PC-3 (cell line): ENCODE measurements at regions not wholly inside any gene's neighbourhood (a gene's known extent, or its start where the extent isn't known, plus 50 kb on each side); places are given as distances from the start of the nearest gene placed in this dataset.

Experiments
- ATAC-seq: fragments of 200-7000 bp; cut with Tn5 transposase; 2 replicates; pipeline ENCODE4 v1.9.1; 2020; ENCODE audit warnings: mild to moderate bottlenecking, moderate library complexity
- BruUV-seq: library from RNA; stranded (reverse); fragments of 400-500 nt; replicated peaks from 2 replicates; lab custom pipeline; 2021; lab: Mats Ljungman, UMichigan
- CTCF ChIA-PET: fragments of 300-600 bp; sonication (Branson Sonifier 250); formaldehyde crosslinking; loops from one replicate; lab custom pipeline; 2022; ENCODE audit warnings: antibody characterized with exemption; lab: Charles Lee
- POLR2A ChIA-PET: fragments of 300-600 bp; sonication (Branson Sonifier 250); formaldehyde crosslinking; loops from one replicate; lab custom pipeline; 2022; ENCODE audit warnings: antibody characterized with exemption; ENCODE audit not compliant: unreplicated experiment; lab: Charles Lee
- DNase-seq: peaks from one replicate; pipeline ENCODE4 v3.0.0-alpha.2; 2015
- H2AFZ ChIP-seq: fragments of 300-600 bp; sonication (generic); 2 replicates; pipeline ENCODE4 v1.6.0; 2016; ENCODE audit warnings: antibody characterized with exemption, low read length
- H3F3A ChIP-seq: fragments of 300-600 bp; sonication (generic); one replicate; pipeline ENCODE4 v1.6.0; 2017; ENCODE audit warnings: antibody characterized with exemption, low read length, control low read depth, mild to moderate bottlenecking; ENCODE audit not compliant: unreplicated experiment
- H3K27ac ChIP-seq: fragments of 300-600 bp; sonication (generic); 2 replicates; pipeline ENCODE4 v1.5.1; 2016; ENCODE audit warnings: mild to moderate bottlenecking, low read length
- H3K27me3 ChIP-seq: fragments of 300-600 bp; sonication (generic); 2 replicates; pipeline ENCODE4 v1.6.1; 2016; ENCODE audit warnings: low read length, mixed read lengths
- H3K36me3 ChIP-seq: fragments of 300-600 bp; sonication (generic); 2 replicates; pipeline ENCODE4 v1.6.1; 2016; ENCODE audit warnings: low read depth, mixed run types, low read length, mixed read lengths
- H3K4me1 ChIP-seq: fragments of 300-600 bp; sonication (generic); 2 replicates; pipeline ENCODE4 v1.5.1; 2016; ENCODE audit warnings: low read length; ENCODE audit not compliant: insufficient read depth
- H3K4me2 ChIP-seq: fragments of 300-600 bp; sonication (generic); 2 replicates; pipeline ENCODE4 v1.6.0; 2016; ENCODE audit warnings: low read length
- H3K4me3 ChIP-seq: fragments of 300-600 bp; sonication (generic); 2 replicates; pipeline ENCODE4 v1.5.1; 2016; ENCODE audit warnings: mild to moderate bottlenecking, low read length, mixed read lengths
- H3K79me2 ChIP-seq: fragments of 300-600 bp; sonication (generic); 2 replicates; pipeline ENCODE4 v1.6.1; 2017; ENCODE audit warnings: low read length, mixed read lengths
- H3K9ac ChIP-seq: fragments of 300-600 bp; sonication (generic); 2 replicates; pipeline ENCODE4 v1.6.0; 2016; ENCODE audit warnings: mild to moderate bottlenecking, low read length
- H3K9me2 ChIP-seq: fragments of 300-600 bp; sonication (generic); replicated peaks from 2 replicates; pipeline ENCODE4 v1.6.1; 2016; ENCODE audit warnings: mixed run types, low read length, mixed read lengths
- H3K9me3 ChIP-seq: fragments of 300-600 bp; sonication (generic); 2 replicates; pipeline ENCODE4 v1.6.1; 2016; ENCODE audit warnings: low read length, mixed read lengths
- H4K20me1 ChIP-seq: fragments of 300-600 bp; sonication (generic); 2 replicates; pipeline ENCODE4 v1.6.1; 2016; ENCODE audit warnings: low read length, mixed read lengths
- EZH2 ChIP-seq: fragments of 300-600 bp; sonication (generic); IDR thresholded peaks from one replicate; pipeline ENCODE4 v1.6.1; 2017; ENCODE audit warnings: antibody characterized with exemption, mild to moderate bottlenecking, low read length; ENCODE audit not compliant: unreplicated experiment
- EZH2phosphoT487 ChIP-seq: fragments of 300-600 bp; sonication (generic); IDR thresholded peaks from 2 replicates; pipeline ENCODE4 v1.6.1; 2018; ENCODE audit warnings: mild to moderate bottlenecking, antibody characterized with exemption, low read length, borderline replicate concordance
- intact Hi-C: fragments of 100-400 bp; cut with micrococcal nuclease; formaldehyde crosslinking; loops from 2 replicates; pipeline ENCODE4 v1.9.0; 2023
- TF ChIP-seq, protein P1 (sequence below): fragments of 300-600 bp; sonication (generic); conservative IDR thresholded peaks from 2 replicates; pipeline ENCODE4 v1.5.1; 2017; ENCODE audit warnings: antibody characterized with exemption, low read depth, mild to moderate bottlenecking, low read length

GRCh38 chr12:111182382-111182781, 186.5 kb downstream of the PHETA1 start:
- ATAC-seq (no peak), DNase-seq (no peak)
- Histone ChIP-seq H3K9me2 (no peaks in the 10 kb centered on the region), H3K27ac (no peak overlapping the region), H2AFZ (no peak overlapping the region), H3K4me3 (no peak overlapping the region), H3K36me3 (no peaks in the 10 kb centered on the region), H3K79me2 (no peaks in the 10 kb centered on the region), H3K9ac (no peak overlapping the region), H3K9me3 (no peaks in the 10 kb centered on the region), H3K4me1 (no peaks in the 10 kb centered on the region), H3K4me2 (no peak overlapping the region), H3K27me3 (peaks cover 34% of the 10 kb centered on the region), H4K20me1 (no peaks in the 10 kb centered on the region), H3F3A (no peaks in the 10 kb centered on the region)
- ChIA-PET CTCF (no interaction called here), POLR2A (no interaction called here)
- intact Hi-C loops = no loop called here
- TF ChIP-seq EZH2 = no peak
- no peak for TF ChIP-seq EZH2phosphoT487
- no TSS peak for BruUV-seq

DNA sequence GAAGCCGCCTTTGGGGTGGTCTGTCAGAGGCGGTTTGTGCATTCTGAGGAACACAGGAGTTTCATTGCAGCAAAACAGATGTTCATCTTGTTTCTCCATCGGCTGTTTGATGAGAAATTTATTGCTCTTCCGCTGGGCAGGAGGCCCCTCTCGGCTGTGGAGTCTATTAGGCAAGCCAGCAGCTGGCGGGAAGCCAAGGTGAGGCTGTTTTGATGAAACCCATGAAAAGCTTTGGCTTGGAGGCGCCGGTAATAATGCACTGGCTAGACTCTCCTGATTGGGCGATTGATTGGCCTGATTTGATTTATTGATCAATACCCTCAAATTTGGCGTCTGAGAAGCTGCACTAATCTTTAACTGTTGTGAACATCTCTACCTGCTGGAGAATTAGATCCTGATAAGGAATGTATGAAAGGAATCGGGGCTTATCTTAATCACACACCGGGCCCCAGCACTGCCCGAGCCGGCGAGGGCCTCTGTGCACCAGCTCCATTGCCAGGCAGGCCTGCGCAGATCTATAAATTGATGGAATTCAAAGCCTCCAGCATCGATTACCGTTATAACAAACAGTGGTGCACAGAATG, 187.7 kb downstream of the PHETA1 start:
- Histone ChIP-seq H3K27me3 (peaks cover 34% of the 10 kb centered on the region), H4K20me1 (no peaks in the 10 kb centered on the region), H3K4me3 (no peak overlapping the region), H3K9me3 (no peaks in the 10 kb centered on the region), H3K9me2 (no peaks in the 10 kb centered on the region), H3F3A (no peaks in the 10 kb centered on the region), H3K4me1 (no peaks in the 10 kb centered on the region), H3K9ac (no peak overlapping the region), H2AFZ (no peak overlapping the region), H3K36me3 (no peaks in the 10 kb centered on the region), H3K4me2 (no peak overlapping the region), H3K79me2 (no peaks in the 10 kb centered on the region), H3K27ac (no peak overlapping the region)
- ATAC-seq = no peak
- DNase-seq = no peak
- TF ChIP-seq EZH2 (no peak), EZH2phosphoT487 (no peak)
- TF ChIP-seq, protein P1, sequence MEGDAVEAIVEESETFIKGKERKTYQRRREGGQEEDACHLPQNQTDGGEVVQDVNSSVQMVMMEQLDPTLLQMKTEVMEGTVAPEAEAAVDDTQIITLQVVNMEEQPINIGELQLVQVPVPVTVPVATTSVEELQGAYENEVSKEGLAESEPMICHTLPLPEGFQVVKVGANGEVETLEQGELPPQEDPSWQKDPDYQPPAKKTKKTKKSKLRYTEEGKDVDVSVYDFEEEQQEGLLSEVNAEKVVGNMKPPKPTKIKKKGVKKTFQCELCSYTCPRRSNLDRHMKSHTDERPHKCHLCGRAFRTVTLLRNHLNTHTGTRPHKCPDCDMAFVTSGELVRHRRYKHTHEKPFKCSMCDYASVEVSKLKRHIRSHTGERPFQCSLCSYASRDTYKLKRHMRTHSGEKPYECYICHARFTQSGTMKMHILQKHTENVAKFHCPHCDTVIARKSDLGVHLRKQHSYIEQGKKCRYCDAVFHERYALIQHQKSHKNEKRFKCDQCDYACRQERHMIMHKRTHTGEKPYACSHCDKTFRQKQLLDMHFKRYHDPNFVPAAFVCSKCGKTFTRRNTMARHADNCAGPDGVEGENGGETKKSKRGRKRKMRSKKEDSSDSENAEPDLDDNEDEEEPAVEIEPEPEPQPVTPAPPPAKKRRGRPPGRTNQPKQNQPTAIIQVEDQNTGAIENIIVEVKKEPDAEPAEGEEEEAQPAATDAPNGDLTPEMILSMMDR = no peak
- ChIA-PET CTCF (no interaction called here), POLR2A (no interaction called here)
- intact Hi-C loops = no loop called here
- no TSS peak for BruUV-seq

DNA sequence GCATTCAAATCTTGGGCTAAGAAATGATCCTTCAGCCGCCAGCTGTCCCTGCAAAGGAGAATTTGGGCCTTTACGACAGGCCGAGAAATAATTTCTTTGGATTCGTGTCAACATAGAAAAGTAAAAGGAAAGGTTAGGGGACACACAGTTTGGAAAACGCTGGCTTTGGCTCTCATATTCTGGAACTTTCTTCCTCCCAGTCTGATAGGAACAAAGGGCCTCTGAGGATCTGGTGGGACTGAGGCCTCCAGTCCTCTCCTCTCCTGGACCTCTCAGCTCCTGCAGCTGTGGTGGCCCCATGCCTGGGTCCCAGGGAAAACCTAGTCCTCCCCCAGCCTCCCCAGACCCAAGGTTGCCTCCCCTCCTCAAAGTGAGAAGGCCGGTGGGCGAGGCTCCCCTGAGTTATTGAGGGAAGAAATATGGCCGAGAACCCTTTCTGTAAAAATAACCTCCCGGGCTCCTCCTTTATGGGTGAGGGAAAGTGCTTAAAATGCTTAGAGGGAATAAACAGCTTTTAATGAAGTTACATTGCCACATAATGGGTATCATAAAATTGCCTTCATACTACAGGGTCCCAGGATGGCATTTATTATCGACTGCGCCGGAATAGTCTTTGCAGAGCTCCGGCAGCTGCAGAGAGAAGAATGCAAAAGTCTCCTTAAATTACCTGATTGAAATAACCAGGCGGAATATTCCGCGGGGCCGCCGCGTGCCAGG, 188.3 kb downstream of the PHETA1 start:
- DNase-seq (no peak), ATAC-seq (no peak)
- Histone ChIP-seq H3K27me3 (peaks cover 34% of the 10 kb centered on the region), H2AFZ (no peak overlapping the region), H4K20me1 (no peaks in the 10 kb centered on the region), H3K9me2 (no peaks in the 10 kb centered on the region), H3K36me3 (no peaks in the 10 kb centered on the region), H3K4me1 (no peaks in the 10 kb centered on the region), H3K9me3 (no peaks in the 10 kb centered on the region), H3K79me2 (no peaks in the 10 kb centered on the region), H3F3A (no peaks in the 10 kb centered on the region), H3K27ac (no peak overlapping the region), H3K9ac (no peak overlapping the region), H3K4me2 (no peak overlapping the region), H3K4me3 (no peak overlapping the region)
- CTCF ChIA-PET = no interaction called here
- intact Hi-C loops = no loop called here
- TF ChIP-seq EZH2phosphoT487 (no peak), EZH2 (no peak)
- TF ChIP-seq, protein P1 = no peak
- POLR2A ChIA-PET = no interaction called here
- no TSS peak for BruUV-seq
